ENCODE measurements at regions not wholly inside any gene's neighbourhood (a gene's known extent, or its start where the extent isn't known, plus 50 kb on each side); places are given as distances from the start of the nearest gene placed in this dataset.

- no peak for TF ChIP-seq EP300 (IDR thresholded peaks at IDR 0.05; ENCODE audit: borderline replicate concordance)
- TF ChIP-seq RAD21 (IDR thresholded peaks at IDR 0.05; ENCODE audit: low read depth): no peak
- TF ChIP-seq NFIC (IDR thresholded peaks at IDR 0.05): no peak
- TF ChIP-seq FOXM1 (IDR thresholded peaks at IDR 0.05; ENCODE audit: borderline replicate concordance, low read depth): no peak
- TF ChIP-seq EGR1 (IDR thresholded peaks at IDR 0.05): no peak
- no peak for TF ChIP-seq YY1 (IDR thresholded peaks at IDR 0.05; ENCODE audit: low read depth)
- TF ChIP-seq TCF12 (IDR thresholded peaks at IDR 0.05; ENCODE audit: low read depth): no peak
- no peak for TF ChIP-seq REST (IDR thresholded peaks at IDR 0.05; ENCODE audit: low read depth)
Observed at GRCh38 chr10:10712155-10712704, 305.4 kb upstream of the CELF2 start.
